Fibroblast of lung (primary cell): ENCODE measurements at regions not wholly inside any gene's neighbourhood (a gene's known extent, or its start where the extent isn't known, plus 50 kb on each side); places are given as distances from the start of the nearest gene placed in this dataset.

Source experiments
- EZH2 ChIP-seq: IDR thresholded peaks from 2 replicates; pipeline ENCODE4 v1.5.1; 2012; ENCODE audit warnings: low read length, control low read depth, mild to moderate bottlenecking; ENCODE audit errors: missing control alignments
- TF ChIP-seq, protein P1 (sequence below), 2 donors: IDR thresholded peaks in 1 of 2; conservative IDR thresholded peaks in 1 of 2; 1 replicate in 1 of 2; 2 replicates in 1 of 2; pipeline ENCODE4 v1.5.1; 2011 to 2012; ENCODE audit warnings: low read length in 2 of 2, control low read depth in 1 of 2, inconsistent platforms in 1 of 2, low read depth in 1 of 2, mild to moderate bottlenecking in 1 of 2

DNA sequence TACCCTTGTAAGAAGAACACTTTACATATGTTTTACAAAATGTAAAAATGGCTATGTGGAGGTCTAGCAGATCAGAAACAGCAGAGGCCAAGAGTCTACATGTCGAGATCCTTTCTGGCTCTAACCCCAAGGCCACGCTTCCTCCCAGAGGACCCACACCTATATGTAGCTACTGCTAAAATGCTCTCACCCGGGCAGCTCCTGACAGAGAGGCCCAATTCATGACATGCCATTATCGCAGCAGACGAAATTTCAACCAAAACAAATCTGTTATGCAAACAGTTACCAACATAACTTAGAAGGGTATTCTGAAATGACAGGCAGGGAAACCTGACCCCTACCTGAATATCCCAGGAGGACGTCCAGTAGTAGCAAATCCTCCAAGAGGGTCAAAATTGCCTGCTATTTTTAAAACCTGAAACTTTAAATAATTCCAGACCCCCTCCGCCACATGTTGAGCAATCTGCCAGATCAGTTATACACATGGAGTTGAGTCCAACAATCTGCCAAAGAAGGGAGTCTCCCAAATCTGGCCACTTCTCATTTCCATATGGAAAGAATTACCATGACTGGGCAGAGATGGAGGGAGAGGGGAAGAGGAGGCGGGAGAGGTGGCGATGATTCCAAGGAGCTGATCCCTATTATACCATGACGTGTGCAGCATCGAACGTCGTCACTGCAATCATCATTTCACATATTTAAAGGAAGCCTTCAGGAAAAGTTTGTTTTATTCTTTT is 192.9 kb upstream of the TBL1X start:
- TF ChIP-seq EZH2 = no peak
- TF ChIP-seq, protein P1, sequence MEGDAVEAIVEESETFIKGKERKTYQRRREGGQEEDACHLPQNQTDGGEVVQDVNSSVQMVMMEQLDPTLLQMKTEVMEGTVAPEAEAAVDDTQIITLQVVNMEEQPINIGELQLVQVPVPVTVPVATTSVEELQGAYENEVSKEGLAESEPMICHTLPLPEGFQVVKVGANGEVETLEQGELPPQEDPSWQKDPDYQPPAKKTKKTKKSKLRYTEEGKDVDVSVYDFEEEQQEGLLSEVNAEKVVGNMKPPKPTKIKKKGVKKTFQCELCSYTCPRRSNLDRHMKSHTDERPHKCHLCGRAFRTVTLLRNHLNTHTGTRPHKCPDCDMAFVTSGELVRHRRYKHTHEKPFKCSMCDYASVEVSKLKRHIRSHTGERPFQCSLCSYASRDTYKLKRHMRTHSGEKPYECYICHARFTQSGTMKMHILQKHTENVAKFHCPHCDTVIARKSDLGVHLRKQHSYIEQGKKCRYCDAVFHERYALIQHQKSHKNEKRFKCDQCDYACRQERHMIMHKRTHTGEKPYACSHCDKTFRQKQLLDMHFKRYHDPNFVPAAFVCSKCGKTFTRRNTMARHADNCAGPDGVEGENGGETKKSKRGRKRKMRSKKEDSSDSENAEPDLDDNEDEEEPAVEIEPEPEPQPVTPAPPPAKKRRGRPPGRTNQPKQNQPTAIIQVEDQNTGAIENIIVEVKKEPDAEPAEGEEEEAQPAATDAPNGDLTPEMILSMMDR (conservative IDR thresholded peaks at IDR 0.05 in 1 of 2, IDR thresholded peaks at IDR 0.05 in 1 of 2; ENCODE audit: low read depth in 1 of 2, low read length in 2 of 2) = no peak
